DMS 273 (cell line): ENCODE measurements at regions not wholly inside any gene's neighbourhood (a gene's known extent, or its start where the extent isn't known, plus 50 kb on each side); places are given as distances from the start of the nearest gene placed in this dataset.

Experiments used
- DNase-seq: peaks from one replicate; lab custom pipeline; 2025; ENCODE audit not compliant: unreplicated experiment; lab: John Stamatoyannopoulos, UW

DNA sequence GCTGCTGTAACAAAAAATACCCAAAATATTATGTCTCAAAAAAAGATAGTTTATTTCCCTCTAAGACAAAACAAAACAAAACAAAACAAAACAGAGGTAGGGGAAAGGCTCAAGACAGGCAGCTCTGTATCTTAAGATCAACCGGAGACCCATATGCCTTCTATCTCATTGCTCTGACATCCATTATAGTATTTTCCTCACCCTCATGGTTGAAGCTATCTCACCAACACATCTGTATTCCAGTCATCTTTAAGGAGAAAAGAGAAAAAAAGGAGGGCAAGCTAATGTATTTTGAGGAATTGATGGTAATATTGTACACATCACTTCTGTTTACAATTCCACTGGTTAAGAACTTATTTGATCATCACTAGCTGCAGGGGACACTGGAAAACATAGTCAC is 239.7 kb downstream of the ICOS start:
- DNase-seq = no peak

DNA sequence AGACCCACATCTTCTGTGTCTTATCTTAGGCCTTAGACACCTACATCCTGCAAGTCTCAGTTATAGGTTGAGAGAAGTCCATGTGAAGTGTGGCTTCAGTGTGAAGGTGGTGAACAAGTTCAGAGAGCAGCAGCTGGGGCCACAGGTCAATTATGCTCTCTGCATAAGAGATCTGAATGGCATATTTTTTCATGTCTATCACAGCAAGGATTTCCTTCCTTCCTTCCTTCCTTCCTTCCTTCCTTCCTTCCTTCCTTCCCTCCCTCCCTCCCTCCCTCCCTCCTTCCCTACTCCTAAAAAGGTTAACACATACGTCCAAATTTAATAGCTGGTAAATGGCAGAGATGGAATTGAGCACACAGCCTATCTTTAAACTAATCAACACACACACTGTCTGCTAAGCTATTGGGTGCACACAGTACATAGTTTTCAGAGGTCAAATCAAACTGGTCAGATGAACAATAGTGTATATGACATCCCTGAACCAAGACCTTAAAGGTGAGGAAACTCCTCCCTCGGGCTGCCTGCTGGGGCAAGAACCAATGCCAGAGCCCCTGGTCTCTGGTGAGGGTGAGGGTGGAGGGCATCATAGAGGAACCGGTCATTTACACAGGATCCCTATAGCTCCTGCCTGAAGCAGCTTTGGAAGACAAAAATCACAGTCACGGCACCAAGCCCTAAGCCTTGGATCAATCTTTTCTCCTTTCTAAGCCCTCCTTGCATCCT is 240.9 kb downstream of the ICOS start:
- DNase-seq = no peak

DNA sequence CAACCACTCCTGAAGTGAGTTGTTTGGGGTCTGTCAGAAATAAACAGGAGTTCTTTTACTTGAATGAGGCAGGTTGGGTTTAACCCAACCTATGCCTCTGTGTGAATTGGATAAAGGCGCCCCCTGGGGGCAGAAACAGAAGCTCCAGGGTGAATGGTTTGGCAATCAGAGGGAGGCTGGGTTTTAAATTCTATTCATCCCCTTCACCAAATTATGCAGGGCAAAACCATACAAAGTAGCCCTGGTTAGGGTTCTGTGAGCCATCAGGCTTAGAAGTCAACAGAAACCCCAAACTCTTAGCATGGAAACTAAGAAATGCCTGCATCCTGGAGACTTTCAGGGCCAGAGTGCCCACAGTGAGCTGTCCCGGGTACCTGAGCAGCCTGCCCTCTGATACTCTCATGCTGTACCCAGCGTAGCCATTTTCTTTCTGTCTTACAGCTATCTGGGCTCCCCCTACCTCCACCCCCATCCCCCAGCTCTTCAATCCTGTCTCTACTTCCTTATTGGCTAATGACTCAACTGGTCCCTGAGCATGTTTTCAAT is 241.5 kb downstream of the ICOS start:
- peak; percentile 54 for DNase-seq

DNA sequence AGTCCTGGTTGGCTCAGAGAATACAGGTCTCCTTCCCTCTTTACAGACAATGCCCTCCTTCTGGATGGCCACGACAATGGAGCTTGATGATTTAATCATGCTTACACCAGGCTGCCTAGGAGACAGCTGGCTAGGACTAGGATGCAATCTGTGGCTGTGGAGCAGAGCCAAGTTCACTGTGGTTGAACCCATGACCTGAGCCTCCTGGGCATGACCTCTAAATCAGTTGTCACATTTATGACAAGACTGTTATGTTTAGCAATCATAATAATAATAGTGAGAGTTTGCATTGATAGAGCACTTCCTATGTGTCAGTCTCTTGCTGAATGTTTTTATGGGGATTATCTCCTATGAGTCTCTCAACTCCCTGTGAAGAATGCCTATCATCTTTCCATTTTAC is 244.1 kb downstream of the ICOS start:
- peak; percentile 81 for DNase-seq

DNA sequence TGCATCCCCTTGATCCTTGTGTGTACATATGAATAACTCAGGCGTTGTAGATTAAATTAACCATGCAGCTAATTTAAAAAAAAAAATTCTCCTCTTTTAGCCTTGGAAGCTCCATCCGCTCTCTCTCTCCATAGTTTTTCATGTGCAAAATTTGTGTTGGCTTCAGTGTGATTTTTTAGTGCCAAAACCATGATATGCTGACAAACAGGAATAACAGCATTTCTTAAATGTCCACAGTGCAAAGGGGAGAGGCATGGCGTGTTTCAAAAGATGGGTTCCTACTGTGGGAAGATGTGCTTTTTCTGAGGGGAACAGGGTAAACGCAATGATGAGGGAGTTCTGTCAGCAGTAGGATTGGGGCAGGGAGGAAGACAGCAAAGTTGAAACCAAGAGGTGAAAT is 247.0 kb downstream of the ICOS start:
- DNase-seq = no peak

DNA sequence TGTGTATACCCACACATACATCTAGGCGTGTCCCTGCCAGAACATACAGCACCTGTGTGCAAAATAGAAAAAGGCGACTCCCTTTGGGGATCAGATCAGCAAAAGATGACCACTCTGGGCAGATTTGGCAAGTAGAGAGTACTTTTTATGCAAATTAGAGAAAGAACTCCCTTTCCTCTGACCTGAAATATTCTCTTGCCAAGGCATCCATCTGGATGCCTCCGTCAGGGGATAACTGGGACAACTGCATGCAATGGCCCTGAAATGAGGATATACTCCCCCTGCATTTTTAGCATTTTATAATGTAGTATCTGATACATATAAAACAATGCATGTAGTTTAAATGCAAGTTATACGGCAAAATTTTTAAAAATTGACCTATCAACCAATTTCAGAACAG is 247.7 kb downstream of the ICOS start:
- peak; percentile 22 for DNase-seq

DNA sequence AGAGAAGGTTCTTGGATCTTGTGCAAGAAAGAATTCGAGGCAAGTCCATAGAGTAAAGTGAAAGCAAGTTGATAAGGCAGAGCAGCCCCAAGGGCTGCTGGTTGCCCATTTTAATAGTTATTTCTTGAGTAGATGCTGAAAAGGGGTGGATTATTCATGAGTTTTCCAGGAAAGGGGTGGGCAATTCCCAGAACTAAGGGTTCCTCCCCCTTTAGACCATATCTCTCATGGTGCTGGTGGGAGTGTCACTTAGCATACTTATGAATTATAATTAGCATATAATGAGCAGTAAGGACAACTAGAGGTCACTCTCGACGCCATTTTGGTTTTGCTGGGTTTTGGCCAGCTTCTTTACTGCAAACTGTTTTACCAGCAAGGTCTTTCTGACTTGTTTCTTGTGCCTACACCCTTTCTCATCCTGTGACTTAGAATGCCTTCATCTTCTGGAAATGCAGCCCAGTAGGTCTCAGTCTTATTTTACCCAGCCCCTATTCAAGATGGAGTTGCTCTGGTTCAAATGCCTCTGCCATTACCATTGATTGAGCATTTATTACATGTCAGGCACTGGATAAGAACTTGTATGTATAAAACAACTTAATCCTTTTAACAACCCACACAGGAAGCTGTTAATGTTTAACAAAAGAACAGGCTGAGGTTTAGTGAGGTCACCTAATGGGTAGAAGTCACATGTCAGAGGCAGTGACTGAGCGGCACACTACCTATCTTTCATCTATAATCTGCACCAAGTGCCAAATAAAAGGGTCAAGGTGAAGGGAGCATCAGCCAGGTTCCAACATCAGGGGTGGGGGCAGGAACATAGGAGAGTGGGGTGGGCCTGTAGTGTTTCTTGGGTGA is 250.9 kb downstream of the ICOS start:
- no peak for DNase-seq

DNA sequence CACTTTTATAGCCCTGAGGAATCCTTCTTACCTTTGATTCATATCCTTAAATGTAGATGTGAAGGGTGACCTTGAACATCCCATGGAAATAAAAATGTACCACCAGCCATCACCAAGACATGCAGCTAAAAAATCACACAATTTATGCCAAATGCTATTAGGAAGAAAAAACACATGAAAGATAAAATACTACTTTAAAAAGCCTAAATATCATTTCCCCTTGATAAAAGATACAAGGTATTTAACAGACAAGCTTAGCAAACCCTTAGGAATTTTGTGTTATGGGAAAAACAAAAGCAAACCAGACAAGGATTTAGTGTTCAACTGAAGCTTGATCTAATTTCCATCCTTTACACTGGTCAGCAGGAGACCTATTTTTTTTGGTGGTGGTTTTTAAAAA is 255.0 kb downstream of the ICOS start:
- DNase-seq = no peak

DNA sequence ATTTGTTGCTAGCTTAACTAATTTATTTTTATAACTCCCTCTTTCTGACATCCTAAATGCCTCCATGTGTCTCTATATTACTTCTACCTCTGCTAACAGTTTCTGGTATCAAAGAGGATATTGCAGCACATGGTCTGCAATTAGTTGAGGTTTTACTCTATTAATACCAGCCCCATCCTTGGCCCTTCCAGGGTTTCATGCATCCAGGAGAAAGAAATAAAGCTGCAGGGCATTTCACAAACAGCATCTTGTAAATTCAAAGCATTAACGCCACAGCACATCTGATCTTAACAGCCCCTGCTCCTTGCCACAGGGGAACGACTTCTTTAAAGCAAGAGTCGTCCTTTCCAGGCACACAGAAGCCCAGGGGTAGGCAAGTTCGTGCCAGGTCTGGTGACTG is 258.9 kb downstream of the ICOS start:
- no peak for DNase-seq

DNA sequence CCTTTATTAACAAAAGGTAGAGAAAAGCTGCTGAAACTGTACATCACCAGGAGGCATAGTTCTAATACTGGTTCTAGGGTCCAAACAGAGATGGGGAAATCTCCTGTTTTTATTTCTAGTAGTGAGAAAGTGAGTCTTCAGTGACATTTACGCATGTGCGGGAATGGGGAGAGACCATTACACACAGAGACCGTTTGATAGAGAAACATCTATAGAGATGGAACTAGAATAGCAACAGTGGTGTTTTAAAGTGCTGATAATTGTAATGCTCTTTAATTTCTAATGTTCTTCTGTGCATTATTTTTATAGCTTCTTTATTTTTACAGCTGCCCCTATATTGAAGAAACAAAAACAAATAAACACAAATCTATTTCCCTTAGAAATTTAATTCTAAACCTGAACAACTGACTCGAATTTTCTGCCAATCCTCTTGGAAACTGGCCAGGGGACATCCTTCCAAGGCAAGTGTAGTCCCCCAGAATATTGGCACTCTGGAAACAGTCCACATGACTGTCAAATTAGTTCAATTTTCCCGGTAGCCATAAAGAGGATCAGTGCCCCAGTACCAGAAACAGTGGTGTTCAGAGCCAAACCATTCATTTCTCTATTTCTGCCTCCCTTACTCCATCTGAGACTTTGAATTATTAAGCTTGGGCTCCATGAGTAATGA is 260.9 kb downstream of the ICOS start:
- peak; percentile 9 for DNase-seq

DNA sequence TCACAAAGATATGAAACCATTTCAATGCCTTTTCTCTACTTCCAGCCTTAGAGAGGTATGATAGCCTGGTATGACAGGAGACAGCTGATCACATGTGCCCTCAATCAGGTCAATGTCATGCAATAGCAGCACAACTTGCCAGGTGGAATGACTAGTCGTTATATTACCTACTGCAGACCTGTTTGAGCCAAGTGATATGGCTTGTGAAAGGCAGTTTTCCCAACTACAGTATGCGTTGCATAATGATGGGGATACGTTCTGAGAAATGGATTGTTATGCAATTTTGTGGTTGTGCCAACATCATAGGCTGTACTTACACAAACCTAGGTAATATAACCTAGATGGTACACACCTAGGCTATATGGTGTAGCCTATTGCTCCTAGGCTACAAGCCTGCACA is 262.8 kb downstream of the ICOS start:
- no peak for DNase-seq

DNA sequence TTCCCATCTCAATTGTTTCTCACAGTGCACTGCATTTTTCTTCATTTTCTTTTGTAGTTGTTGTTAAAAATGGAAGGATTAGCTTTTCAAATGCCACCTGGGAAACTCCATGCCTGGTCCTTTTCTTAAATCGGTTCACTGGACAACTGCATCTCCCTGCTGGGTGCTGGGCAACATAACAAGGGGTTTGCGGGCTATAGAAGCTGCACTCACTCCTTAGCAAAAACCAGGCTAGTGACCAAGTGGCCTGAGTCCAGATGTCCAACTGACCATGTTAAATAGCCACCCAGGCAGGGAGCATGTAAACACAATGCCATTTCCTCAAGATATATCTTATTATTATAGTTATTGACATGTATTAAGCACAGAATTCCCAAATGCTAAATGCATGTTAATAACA is 264.9 kb downstream of the ICOS start:
- DNase-seq = no peak

DNA sequence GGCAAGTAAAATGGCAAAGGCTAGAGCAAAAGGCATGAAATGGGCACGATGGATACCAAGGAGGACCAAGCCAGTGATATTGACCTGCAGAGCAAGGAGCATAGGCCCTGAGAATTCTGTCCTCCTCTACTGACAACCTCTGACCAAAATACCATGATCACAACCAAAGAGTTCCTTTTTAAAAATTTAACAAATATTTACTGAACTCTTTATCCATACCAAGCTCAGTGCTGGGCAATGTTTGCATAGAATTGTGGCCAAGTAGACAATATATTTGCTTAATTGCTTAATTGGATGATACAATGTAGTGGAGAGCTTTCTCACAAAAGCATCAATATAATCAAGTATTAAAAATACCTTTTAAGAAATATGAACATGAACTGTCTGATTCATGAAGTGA is 265.7 kb downstream of the ICOS start:
- DNase-seq = no peak

DNA sequence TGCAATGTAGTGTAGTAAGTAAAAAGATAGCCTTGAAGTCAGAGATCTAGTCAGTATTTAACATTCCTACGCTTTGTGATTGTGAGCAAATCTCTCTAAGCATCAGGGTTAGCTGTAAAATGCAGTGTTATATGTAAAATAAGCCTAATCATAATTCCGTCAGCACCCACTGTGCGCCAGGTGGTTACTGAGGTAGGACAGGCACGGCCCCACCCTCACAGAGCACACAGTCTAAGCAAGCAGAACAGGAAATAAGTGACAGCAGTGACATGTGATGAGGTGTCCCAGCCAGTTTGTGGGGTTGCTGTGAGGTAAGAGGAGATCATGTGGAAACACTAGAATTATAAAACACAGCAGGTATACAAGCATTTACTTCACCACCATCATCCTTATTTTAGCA is 267.1 kb downstream of the ICOS start:
- DNase-seq = no peak

DNA sequence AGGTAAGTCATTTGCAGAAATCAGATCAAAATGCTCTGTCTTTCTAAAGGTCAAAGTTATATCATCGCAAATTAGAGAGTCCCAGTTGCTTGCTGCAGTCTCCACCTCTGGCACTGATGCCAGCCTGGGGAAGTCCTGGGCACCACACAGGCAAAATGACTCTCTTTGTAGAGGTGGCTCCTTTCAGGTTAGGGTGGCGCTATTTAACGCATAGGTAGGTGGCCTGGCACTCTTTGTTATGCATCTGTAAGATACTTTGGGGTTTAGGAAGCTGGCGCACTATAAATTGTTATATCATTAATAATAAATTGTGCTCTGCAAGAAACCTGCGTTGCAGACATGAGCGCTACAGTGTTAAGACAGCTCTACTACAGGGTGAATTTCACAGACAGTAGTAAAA is 268.5 kb downstream of the ICOS start:
- no peak for DNase-seq

DNA sequence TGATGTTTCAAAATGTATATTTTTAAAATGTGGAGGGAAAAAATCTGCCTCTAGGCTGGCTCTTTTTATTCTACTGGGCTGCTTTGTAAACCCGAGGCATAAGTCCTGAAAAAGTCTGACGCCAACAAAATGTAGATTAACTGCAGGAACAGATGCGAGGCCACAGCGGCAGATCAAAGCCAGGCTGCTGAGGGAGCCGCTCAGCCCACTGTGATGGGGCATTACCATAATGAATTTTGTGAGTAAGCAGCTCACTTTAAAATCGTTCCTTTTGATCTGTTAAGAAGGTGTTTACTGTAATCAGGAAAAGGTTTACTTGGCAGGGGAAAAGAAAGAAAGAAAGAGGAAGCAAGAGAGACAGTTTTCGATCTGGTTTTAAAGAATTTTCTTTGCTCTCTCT is 269.0 kb downstream of the ICOS start:
- DNase-seq = peak; percentile 75

DNA sequence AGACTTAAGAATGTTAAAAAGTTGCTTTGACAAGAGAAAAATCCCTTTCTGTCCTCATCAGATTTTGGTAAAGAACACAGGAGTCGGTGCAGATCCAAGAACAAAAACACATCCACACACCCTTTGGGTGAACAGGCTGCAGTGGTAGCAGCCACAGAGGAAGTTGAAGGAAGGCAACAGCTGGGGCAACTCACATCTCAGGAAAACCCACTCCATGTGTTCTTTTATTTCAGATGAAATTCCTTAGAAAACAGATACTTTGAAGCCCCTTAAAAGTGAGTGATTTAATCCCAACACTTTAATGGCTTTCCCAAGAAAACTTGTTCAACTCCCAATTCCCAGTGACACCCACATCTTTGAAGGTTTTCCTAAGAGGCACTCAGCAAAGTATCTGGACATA is 271.3 kb downstream of the ICOS start:
- DNase-seq = no peak

DNA sequence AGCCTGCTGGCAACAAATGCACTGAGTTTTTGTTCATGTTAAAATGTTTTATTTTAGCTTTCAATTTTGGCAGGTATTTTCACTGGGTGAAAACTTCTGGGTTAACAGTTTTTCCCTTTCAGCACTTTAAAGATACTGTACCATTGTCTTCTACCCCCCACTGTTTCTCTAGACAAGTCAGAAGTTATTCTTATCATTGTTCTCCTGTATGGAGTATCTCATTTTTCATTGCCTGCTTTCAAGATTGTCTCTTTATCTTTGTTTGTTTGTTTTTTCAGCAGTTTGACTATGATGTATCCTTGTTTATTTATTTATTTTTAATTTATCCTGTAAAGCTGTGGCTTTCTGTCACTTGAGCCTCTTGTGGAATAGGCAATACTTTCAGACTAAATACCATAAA is 277.0 kb downstream of the ICOS start:
- DNase-seq = no peak

DNA sequence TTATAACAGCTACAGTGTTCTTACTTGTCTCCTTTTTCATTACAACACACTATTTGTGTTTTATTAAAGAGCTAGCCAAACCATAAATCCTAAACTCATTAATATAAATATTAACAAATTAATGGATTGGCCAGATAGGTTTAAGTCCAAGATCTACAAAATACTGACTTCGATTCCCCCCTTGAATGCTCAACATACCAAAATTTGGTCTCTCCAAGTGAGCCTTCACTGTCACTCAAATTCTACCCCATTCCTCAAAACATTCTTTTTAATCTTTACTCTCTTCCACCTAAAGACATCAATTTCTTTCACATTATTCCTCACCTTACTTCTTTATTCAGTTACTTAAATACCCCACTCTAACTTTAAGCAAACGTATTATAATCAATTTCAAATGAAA is 281.5 kb downstream of the ICOS start:
- no peak for DNase-seq

DNA sequence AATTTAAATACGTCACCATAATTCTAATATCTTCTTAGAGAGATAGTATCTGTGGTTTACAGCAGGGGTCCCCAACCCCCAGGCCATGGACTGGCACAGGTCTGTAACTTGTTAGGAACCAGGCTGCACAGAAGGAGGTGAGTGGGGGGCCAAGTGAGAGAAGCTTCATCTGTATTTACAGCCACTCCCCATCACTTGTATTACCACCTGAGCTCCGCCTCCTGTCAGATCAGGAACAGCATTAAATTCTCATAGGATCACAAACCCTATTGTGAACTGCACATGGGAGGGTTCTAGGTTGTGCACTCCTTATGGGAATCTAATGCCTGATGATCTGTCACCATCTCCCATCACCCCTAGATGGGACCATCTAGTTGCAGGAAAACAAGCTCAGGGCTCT is 282.6 kb downstream of the ICOS start:
- no peak for DNase-seq

DNA sequence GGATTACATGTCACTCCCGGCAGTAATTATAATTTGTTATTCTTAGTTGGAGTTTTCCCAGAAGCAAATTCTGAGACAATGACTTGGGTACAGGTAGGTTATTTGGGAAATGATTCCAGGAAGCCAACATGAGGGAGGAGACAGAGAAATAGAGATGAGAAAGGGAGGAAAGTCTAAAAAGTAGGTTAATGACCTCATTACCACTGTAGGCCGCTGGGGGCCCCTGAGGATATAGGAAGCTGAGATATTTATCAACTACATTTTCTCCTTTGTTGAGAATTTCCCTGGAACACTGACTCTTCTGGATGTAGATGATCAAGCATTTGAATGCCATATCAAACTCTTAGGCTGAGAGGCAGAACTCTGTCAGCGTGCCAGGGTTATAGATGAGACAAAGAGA is 284.3 kb downstream of the ICOS start:
- no peak for DNase-seq

DNA sequence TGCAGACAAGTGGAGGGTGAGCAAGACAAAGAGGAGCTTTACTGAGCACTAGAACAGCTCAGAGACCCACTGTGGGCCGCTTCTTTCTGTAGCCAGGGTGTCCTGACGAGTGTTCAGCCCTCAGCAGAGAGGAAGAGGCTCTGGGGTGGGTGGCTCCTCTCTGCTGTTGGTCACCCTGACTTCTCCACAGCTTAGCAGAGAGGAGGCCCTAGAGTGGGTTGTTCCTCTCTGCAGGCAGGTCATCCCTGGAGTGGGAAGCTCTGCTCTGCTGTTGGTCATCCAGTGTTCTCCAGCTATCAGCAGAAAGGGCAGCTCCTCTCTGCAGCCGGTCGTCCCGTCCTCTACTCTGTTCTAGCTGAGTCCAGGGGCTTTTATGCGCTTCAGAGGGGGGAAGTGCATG is 286.5 kb downstream of the ICOS start:
- no peak for DNase-seq
